ENCODE measurements at regions not wholly inside any gene's neighbourhood (a gene's known extent, or its start where the extent isn't known, plus 50 kb on each side); places are given as distances from the start of the nearest gene placed in this dataset.

GRCh38 chr20:55437798-55438415 lies 567.4 kb downstream of the CBLN4 start (continued):
- TF ChIP-seq KLF5 (IDR thresholded peaks at IDR 0.05; ENCODE audit: partially characterized antibody) (no peak), HSF1 (IDR thresholded peaks at IDR 0.05; ENCODE audit: low read depth, low read length) (no peak), IKZF1 (conservative IDR thresholded peaks at IDR 0.05) (no peak), PBX3 (IDR thresholded peaks at IDR 0.05; ENCODE audit: insufficient replicate concordance, low read depth, low read length) (no peak)

GRCh38 chr20:55424968-55425367 lies 580.4 kb downstream of the CBLN4 start:
- in situ Hi-C loops (cut with MboI) (no loop called here), intact Hi-C loops (cut with micrococcal nuclease; ENCODE audit: unreplicated experiment) (no loop called here)
- ATAC-seq: no peak
- H3K79me2 ChIP-seq (ENCODE audit: control insufficient read depth, insufficient read depth, low read length): no peaks in the 10 kb centered on the region
- H3K4me3 ChIP-seq: no peak overlapping the region
- ChIA-PET CTCF (no interaction called here), RAD21 (ENCODE audit: unreplicated experiment) (no interaction called here), POLR2A (no interaction called here), SMC1A (ENCODE audit: uncharacterized antibody, unreplicated experiment) (no interaction called here)
- H3K36me3 ChIP-seq (ENCODE audit: control insufficient read depth in 2 of 2, insufficient read depth in 2 of 2, low read length in 1 of 2): no peaks in the 10 kb centered on the region
- H4K20me1 ChIP-seq (ENCODE audit: control insufficient read depth, insufficient read depth): no peaks in the 10 kb centered on the region
- DNase-seq (ENCODE audit: low read depth, low spot score): no peak
- no TSS peak for BruUV-seq (replicated peaks)
- no peak overlapping the region for H3K9ac ChIP-seq (ENCODE audit: control insufficient read depth, insufficient read depth, low read length)
- TF ChIP-seq FOXK2 (IDR thresholded peaks at IDR 0.05) (no peak), CHD1 (IDR thresholded peaks at IDR 0.05; ENCODE audit: low read depth, low read length) (no peak), ELK1 (IDR thresholded peaks at IDR 0.05; ENCODE audit: low read depth, low read length) (no peak), CBX3 (IDR thresholded peaks at IDR 0.05; ENCODE audit: borderline replicate concordance, low read depth) (no peak), RUNX3 (IDR thresholded peaks at IDR 0.05; ENCODE audit: low read length) (no peak), SMARCA5 (IDR thresholded peaks at IDR 0.05) (no peak), ZSCAN29 (IDR thresholded peaks at IDR 0.05) (no peak), NFYB (IDR thresholded peaks at IDR 0.05; ENCODE audit: insufficient read depth, low read depth, low read length) (no peak)
- WGBS (ENCODE audit: insufficient coverage, insufficient replicate concordance, low lambda C conversion rate, missing lambda C conversion rate): 8% methylated on average over 3 of the region's 3 CpGs
- no peak for FAIRE-seq
- no peaks in the 10 kb centered on the region for H3K4me1 ChIP-seq (ENCODE audit: control insufficient read depth, insufficient read depth, low read length)
- H2AFZ ChIP-seq (ENCODE audit: control insufficient read depth, low read depth, low read length): no peak overlapping the region
- no peak overlapping the region for H3K27ac ChIP-seq (ENCODE audit: control insufficient read depth, insufficient read depth)
- no peaks in the 10 kb centered on the region for H3K27me3 ChIP-seq (replicated peaks in 1 of 2; ENCODE audit: control insufficient read depth in 2 of 2, insufficient read depth in 2 of 2, low read length in 1 of 2)
- no peak overlapping the region for H3K4me2 ChIP-seq (ENCODE audit: control insufficient read depth, insufficient read depth)
- no peaks in the 10 kb centered on the region; the same call in 2 of the 3 replicates for H3K9me3 ChIP-seq (replicated peaks; ENCODE audit: control insufficient read depth, insufficient read depth, low read length)

Data from GM12878 (cell line).